ENCODE measurements at regions not wholly inside any gene's neighbourhood (a gene's known extent, or its start where the extent isn't known, plus 50 kb on each side); places are given as distances from the start of the nearest gene placed in this dataset.

- Histone ChIP-seq H3K79me2 (ENCODE audit: control insufficient read depth, insufficient read depth, low read length) (no peaks in the 10 kb centered on the region), H3K27me3 (replicated peaks in 1 of 4; ENCODE audit: control extremely low read depth in 1 of 4, control insufficient read depth in 3 of 4, insufficient read depth in 4 of 4, low read length in 3 of 4) (no peaks in the 10 kb centered on the region), H3K36me3 (replicated peaks in 1 of 2; ENCODE audit: control extremely low read depth in 1 of 2, control insufficient read depth in 1 of 2, extremely low read depth in 1 of 2, insufficient read depth in 2 of 2, low read length in 1 of 2) (no peaks in the 10 kb centered on the region), H3K27ac (ENCODE audit: low read length in 2 of 2) (no peak overlapping the region), H3K4me2 (replicated peaks; ENCODE audit: low read depth, low read length, poor library complexity, severe bottlenecking) (no peak overlapping the region), H4K20me1 (ENCODE audit: control insufficient read depth, insufficient read depth, low read length, poor library complexity, severe bottlenecking) (no peaks in the 10 kb centered on the region), H3K9ac (ENCODE audit: low read length) (no peak overlapping the region), H2AFZ (ENCODE audit: insufficient read depth, low read depth, low read length, poor library complexity, severe bottlenecking) (no peak overlapping the region), H3K4me3 (ENCODE audit: control extremely low read depth in 1 of 5, extremely low read depth in 1 of 5, insufficient read depth in 1 of 5, low read depth in 2 of 5, low read length in 4 of 5) (no peak overlapping the region), H3K9me3 (ENCODE audit: control extremely low read depth in 1 of 3, control insufficient read depth in 2 of 3, insufficient read depth in 1 of 3, low read length in 2 of 3) (peaks cover 0 to 9% (median 0%) of the 10 kb centered on the region in 3 donors), H3K4me1 (ENCODE audit: control insufficient read depth in 2 of 2, insufficient read depth in 2 of 2, low read length in 2 of 2) (no peaks in the 10 kb centered on the region)
- Mint-ChIP-seq H3K27me3 (no peaks in the 10 kb centered on the region), H3K4me3 (no peak overlapping the region), H3K4me1 (no peaks in the 10 kb centered on the region), H3K9me3 (ENCODE audit: insufficient read depth) (no peaks in the 10 kb centered on the region), H3K27ac (no peak overlapping the region)
- ChIA-PET CTCF (no interaction called here), POLR2A (no interaction called here)
- ATAC-seq (ENCODE audit: low read depth) (no peak), DNase-seq (no peak)
- TF ChIP-seq EZH2 (IDR thresholded peaks at IDR 0.05; ENCODE audit: borderline replicate concordance, insufficient read depth, low read depth, low read length, poor library complexity, severe bottlenecking) (no peak), CTCF (IDR thresholded peaks at IDR 0.05) (no peak)
- intact Hi-C loops (cut with micrococcal nuclease), result no loop called here
- no CpG with 5 or more reads among the region's 6 CpGs for WGBS (ENCODE audit: insufficient coverage)
These were observed 374.6 kb upstream of the B3GAT1 start for GRCh38 chr11:134786636-134787035.

- CTCF ChIA-PET, result no interaction called here
- Histone ChIP-seq H3K4me3 (ENCODE audit: control extremely low read depth in 1 of 5, extremely low read depth in 1 of 5, insufficient read depth in 1 of 5, low read depth in 2 of 5, low read length in 4 of 5) (no peak overlapping the region), H3K27me3 (replicated peaks in 1 of 4; ENCODE audit: control extremely low read depth in 1 of 4, control insufficient read depth in 3 of 4, insufficient read depth in 4 of 4, low read length in 3 of 4) (no peaks in the 10 kb centered on the region), H2AFZ (ENCODE audit: insufficient read depth, low read depth, low read length, poor library complexity, severe bottlenecking) (no peak overlapping the region), H3K27ac (ENCODE audit: low read length in 2 of 2) (no peak overlapping the region), H4K20me1 (ENCODE audit: control insufficient read depth, insufficient read depth, low read length, poor library complexity, severe bottlenecking) (no peaks in the 10 kb centered on the region), H3K79me2 (ENCODE audit: control insufficient read depth, insufficient read depth, low read length) (no peaks in the 10 kb centered on the region), H3K36me3 (replicated peaks in 1 of 2; ENCODE audit: control extremely low read depth in 1 of 2, control insufficient read depth in 1 of 2, extremely low read depth in 1 of 2, insufficient read depth in 2 of 2, low read length in 1 of 2) (no peaks in the 10 kb centered on the region), H3K4me1 (ENCODE audit: control insufficient read depth in 2 of 2, insufficient read depth in 2 of 2, low read length in 2 of 2) (no peaks in the 10 kb centered on the region), H3K4me2 (replicated peaks; ENCODE audit: low read depth, low read length, poor library complexity, severe bottlenecking) (no peak overlapping the region), H3K9ac (ENCODE audit: low read length) (no peak overlapping the region), H3K9me3 (ENCODE audit: control extremely low read depth in 1 of 3, control insufficient read depth in 2 of 3, insufficient read depth in 1 of 3, low read length in 2 of 3) (peaks cover 0 to 9% (median 0%) of the 10 kb centered on the region in 3 donors)
- Mint-ChIP-seq H3K4me1 (no peaks in the 10 kb centered on the region), H3K4me3 (no peak overlapping the region), H3K27ac (no peak overlapping the region), H3K9me3 (ENCODE audit: insufficient read depth) (no peaks in the 10 kb centered on the region), H3K27me3 (no peaks in the 10 kb centered on the region)
- intact Hi-C loops (cut with micrococcal nuclease), result no loop called here
- 84% methylated on average over 14 of the region's 14 CpGs for WGBS (ENCODE audit: insufficient coverage)
- no peak for TF ChIP-seq CTCF (IDR thresholded peaks at IDR 0.05)
- no peak for TF ChIP-seq EZH2 (IDR thresholded peaks at IDR 0.05; ENCODE audit: borderline replicate concordance, insufficient read depth, low read depth, low read length, poor library complexity, severe bottlenecking)
- no peak for DNase-seq
- POLR2A ChIA-PET, result no interaction called here
- no peak for ATAC-seq (ENCODE audit: low read depth)
These were observed 373.7 kb upstream of the B3GAT1 start for GRCh38 chr11:134785660-134786284.
